GM19351 (cell line): ENCODE measurements at regions not wholly inside any gene's neighbourhood (a gene's known extent, or its start where the extent isn't known, plus 50 kb on each side); places are given as distances from the start of the nearest gene placed in this dataset.
"Not testable (repeated sequence)": the region's sequence is repeated elsewhere in the genome, so short reads cannot be mapped to it uniquely, and the experiment has no call there.

ENCODE experiments used
- ATAC-seq: cut with Tn5 transposase; IDR thresholded peaks from one replicate; pipeline ENCODE4 v1.9.1; 2021; ENCODE audit warnings: mild to moderate bottlenecking, moderate library complexity; ENCODE audit not compliant: unreplicated experiment

- ATAC-seq = no peak
Observed at GRCh38 chr17:27944546-27945332, 51.6 kb upstream of the LYRM9 start.

GRCh38 chr17:27945333-27945616 is 52.1 kb upstream of the LYRM9 start:
- ATAC-seq = no peak

- no peak for ATAC-seq
Observed at GRCh38 chr17:27945953-27946352, 52.8 kb upstream of the LYRM9 start.

GRCh38 chr17:27946513-27946912 is 53.3 kb upstream of the LYRM9 start:
- no peak for ATAC-seq

DNA sequence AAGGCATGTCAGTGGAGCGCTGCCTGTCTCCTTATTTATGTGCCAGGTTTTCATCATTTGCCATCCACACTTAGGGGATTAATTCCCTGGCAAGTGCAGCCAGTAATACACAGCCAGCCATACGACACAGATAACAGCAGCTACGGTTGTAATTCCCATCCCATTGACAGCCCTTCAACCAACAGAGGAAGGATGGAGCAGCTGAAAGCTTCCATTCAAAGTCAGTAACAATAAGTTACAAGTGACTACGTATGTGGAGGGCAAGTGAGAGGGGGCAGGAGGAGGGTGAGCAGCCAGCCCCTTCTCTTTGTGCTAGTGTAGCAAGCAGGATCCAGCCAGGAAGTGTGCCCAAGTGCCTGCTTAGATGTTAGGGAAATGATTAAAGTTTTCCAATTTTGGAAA is 53.8 kb upstream of the LYRM9 start:
- no peak for ATAC-seq

DNA sequence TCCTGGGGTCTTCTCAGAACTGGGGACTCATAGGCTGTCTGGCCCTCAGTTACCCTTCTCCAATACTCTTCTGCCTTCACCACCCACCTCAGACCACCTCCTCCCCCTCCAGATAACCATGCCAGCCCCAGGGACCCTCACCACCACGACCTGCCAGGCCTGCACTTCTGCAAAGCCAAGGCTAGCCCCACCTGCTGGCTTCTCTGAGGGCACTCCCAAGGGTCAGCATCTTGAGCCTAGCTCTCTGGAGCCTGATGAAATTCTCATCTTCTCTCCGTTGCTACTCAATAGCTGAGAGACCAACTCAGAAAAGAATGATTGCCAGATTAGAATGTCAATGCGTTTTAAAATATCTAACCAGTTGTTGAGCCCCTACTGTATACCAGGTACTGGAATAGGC is 56.1 kb upstream of the LYRM9 start:
- ATAC-seq = no peak

- ATAC-seq = not testable (repeated sequence)
Observed at GRCh38 chr17:27950225-27950624, 57.1 kb upstream of the LYRM9 start.

- no peak for ATAC-seq
Observed at GRCh38 chr17:27950995-27951394, 57.8 kb upstream of the LYRM9 start.

DNA sequence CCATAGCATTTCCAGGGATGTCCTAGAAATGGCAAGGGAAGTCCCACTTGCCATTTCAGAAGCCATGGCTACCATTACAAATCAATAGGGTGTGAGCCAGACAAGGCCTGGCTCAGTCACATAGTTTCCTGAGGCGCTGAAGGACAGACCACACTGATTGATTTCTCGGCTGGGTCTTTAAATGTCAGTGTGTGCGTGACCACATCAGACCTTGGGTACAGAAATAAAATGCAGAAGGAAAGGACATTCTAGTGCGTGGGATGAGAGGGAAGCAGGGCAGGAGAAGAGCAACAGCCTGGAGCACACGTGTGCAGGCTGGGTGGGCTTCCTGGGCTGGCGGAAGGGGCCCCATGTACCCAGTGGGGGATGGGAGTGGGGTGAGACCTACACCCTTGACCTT is 58.7 kb upstream of the LYRM9 start:
- no peak for ATAC-seq

GRCh38 chr17:27952366-27952765 is 59.2 kb upstream of the LYRM9 start:
- ATAC-seq = no peak

- no peak for ATAC-seq
Observed at GRCh38 chr17:27954548-27955495, 61.7 kb upstream of the LYRM9 start.

GRCh38 chr17:27956601-27957445 is 63.7 kb upstream of the LYRM9 start:
- ATAC-seq = no peak

DNA sequence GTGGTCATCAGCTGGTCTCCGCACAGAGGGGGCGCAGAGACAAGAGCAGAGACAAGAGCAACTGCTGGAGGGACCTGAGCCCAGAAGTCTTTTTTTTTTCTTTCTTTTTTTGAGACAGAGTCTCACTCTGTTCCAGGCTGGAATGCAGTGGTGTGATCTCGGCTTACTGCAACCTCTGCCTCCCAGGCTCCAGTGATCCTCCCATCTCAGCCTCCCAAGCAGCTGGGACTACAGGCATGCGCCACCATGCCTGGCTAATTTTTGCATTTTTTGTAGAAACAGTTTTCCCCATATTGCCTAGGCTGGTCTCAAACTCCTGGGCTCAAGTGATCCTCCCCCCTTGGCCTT is 64.3 kb upstream of the LYRM9 start:
- ATAC-seq = not testable (repeated sequence)

DNA sequence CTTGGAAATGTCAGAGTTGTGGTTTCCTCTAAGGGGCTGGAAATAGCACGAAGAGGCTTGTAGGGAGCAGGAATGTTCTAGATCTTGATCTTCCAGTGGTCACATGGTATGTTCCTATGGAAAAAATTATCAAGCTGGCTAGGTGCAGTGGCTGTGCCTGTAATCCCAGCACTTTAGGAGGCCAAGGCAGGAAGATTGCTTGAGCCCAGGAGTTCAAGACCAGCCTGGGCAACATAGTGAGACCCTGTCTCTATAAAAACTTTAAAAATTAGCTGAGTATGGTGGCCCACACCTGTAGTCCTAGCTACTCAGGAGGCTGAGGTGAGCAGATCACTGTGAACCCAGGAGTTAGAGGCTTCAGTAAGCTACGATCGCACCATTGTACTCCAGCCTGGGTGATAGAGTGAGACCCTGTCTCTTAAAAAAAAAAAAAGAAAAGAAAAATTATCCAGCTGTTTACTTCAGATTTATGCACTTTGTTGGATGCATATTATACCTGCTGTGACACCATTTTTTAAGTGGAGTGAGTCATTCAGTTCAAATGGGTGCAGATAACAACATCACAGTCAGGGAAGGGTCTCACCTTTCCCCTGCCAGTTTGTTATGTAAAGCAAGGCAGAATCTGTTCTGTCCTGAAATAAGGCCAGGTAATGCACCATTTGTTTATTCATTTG is 65.7 kb upstream of the LYRM9 start:
- ATAC-seq = no peak

- no peak for ATAC-seq
Observed at GRCh38 chr17:27959382-27959709, 66.2 kb upstream of the LYRM9 start.

DNA sequence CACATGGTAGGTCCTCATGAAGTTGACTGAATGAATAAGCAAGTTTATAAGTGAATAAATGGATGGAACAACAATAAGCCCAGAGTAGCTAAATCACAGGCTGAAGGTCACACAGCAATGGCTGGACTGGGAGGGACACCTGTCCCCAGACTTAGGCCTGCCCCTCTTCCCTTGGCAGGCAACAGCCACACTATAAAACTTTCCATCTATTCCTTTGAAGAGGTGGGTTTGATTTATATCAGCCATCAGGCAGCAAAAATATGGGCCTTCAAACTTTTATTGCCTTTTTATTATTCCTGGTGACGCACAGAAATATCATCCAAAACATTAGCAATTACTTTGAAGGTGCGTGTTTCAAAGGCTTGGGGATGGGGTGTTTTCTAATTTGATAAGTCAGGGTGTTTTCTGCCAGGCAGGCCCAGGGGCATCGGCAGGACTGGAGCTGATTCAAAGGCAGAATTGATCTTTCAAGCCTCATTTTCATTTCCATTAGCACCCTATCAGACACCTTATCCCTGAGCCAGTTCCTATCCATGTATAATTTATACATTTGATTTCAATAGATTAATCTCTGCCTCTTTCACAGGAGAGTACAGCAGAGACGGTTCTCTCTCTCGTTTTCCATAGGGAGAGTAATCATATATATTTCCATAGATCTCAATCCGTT is 67.2 kb upstream of the LYRM9 start:
- no peak for ATAC-seq

DNA sequence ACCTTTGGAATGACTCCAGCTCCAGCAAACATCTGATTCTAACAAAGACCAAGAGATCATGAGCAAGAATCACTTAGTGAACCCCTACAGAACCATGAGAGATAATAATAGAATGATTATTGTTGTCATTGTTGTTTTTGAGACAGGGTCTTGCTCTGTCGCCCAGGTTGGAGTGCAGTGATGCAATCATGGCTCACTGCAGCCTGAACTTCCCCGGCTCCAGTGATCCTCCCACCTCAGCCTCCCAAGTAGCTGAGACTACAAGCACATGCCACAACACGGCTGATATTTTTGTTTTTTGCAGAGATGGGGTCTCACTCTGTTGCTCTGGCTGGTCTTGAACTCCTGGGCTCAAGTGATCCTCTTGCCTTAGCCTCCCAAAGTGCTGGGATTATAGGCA is 69.4 kb upstream of the LYRM9 start:
- not testable (repeated sequence) for ATAC-seq

DNA sequence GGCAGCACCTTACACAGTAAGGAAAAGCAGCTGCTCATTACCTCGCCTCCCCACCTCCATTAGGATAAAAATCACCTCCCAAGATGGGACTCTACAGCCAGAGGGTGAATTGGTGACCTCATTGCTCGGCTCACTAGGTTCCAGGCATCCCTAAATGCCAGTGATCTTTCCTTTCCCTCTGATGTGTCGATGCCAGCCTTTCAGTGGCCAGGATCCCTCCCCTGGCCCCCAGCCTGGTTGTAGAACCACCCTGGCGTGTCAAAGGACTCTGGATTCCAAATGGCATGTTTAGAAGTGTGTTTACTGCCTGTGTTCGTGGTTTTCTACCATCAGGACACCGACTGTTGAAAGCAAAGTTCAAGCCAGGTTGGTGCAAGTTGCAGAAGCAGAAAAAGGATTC is 72.1 kb upstream of the LYRM9 start:
- ATAC-seq = no peak

GRCh38 chr17:27968206-27968732 is 74.2 kb upstream of the NLK start:
- ATAC-seq = no peak

DNA sequence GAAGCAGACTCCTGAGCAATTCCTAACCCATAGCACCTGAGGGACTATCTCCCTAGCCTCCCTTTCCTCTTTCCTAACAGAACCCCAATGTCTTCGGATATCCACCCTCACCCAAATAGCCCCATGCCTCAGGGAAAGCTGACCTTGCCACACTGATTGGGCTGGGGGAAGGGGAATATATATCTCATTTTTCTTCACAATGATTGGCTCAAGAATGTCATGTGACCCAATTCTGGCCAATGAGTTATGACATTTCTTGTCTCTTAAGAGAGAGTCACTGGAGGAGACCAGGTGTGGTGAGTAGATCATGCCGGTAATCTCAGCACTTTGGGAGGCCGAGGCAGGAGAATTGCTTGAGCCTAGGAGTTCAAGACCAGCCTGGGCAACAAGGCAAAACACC is 71.9 kb upstream of the NLK start:
- no peak for ATAC-seq
